Liver (tissue), 8 donors: ENCODE measurements at regions not wholly inside any gene's neighbourhood (a gene's known extent, or its start where the extent isn't known, plus 50 kb on each side); places are given as distances from the start of the nearest gene placed in this dataset.

ENCODE experiments used
- DNase-seq: peaks from one replicate; pipeline ENCODE4 v3.0.0-alpha.2; 2017; ENCODE audit warnings: low spot score
- H3K27ac ChIP-seq, 2 donors: one replicate each; pipeline ENCODE4 v1.7.0; 2013; ENCODE audit warnings: inconsistent platforms in 2 of 2, low read length in 2 of 2, control low read depth in 1 of 2, low read depth in 1 of 2, mild to moderate bottlenecking in 1 of 2
- H3K27me3 ChIP-seq, 4 donors: one replicate each; pipeline versions ENCODE4 v1.6.1 to v1.7.0; 2013; ENCODE audit warnings: low read length in 3 of 4, inconsistent platforms in 1 of 4, mild to moderate bottlenecking in 1 of 4, moderate library complexity in 1 of 4; ENCODE audit not compliant: control insufficient read depth in 4 of 4, insufficient read depth in 4 of 4
- H3K36me3 ChIP-seq, 4 donors: one replicate each; pipeline versions ENCODE4 v1.6.1 to v1.7.0; 2013; ENCODE audit warnings: low read length in 3 of 4, mild to moderate bottlenecking in 3 of 4, low read depth in 1 of 4, moderate library complexity in 1 of 4; ENCODE audit not compliant: control insufficient read depth in 4 of 4, insufficient read depth in 3 of 4
- H3K4me1 ChIP-seq, 4 donors: one replicate each; pipeline versions ENCODE4 v1.6.1 to v1.7.0; 2013; ENCODE audit warnings: low read length in 3 of 4, mild to moderate bottlenecking in 3 of 4, moderate library complexity in 1 of 4; ENCODE audit not compliant: control insufficient read depth in 4 of 4, insufficient read depth in 4 of 4
- H3K4me3 ChIP-seq, 3 donors: one replicate each; pipeline versions ENCODE4 v1.6.1 to v1.7.0; 2013; ENCODE audit warnings: low read length in 3 of 3, control low read depth in 1 of 3, low read depth in 1 of 3, mild to moderate bottlenecking in 1 of 3
- H3K9ac ChIP-seq, 2 donors: one replicate each; pipeline ENCODE4 v1.7.0; 2013; ENCODE audit warnings: low read length in 2 of 2, mild to moderate bottlenecking in 2 of 2, moderate library complexity in 2 of 2, control low read depth in 1 of 2, low read depth in 1 of 2
- H3K9me3 ChIP-seq, 4 donors: one replicate each; pipeline versions ENCODE4 v1.6.1 to v1.7.0; 2013; ENCODE audit warnings: low read length in 3 of 4; ENCODE audit not compliant: control insufficient read depth in 4 of 4
- EGR1 ChIP-seq, 2 donors: IDR thresholded peaks; 2 replicates each; pipeline ENCODE4 v1.6.1; 2016 to 2018; ENCODE audit warnings: antibody characterized with exemption in 2 of 2, low read depth in 2 of 2
- FOXA1 ChIP-seq: IDR thresholded peaks from 2 replicates; pipeline ENCODE4 v1.6.1; 2016; ENCODE audit warnings: antibody characterized with exemption
- FOXA2 ChIP-seq: IDR thresholded peaks from 2 replicates; pipeline ENCODE4 v1.6.1; 2016; ENCODE audit warnings: antibody characterized with exemption
- GABPA ChIP-seq, 2 donors: IDR thresholded peaks in 1 of 2; conservative IDR thresholded peaks in 1 of 2; 2 replicates each; pipeline ENCODE4 v1.6.1; 2016; ENCODE audit warnings: antibody characterized with exemption in 2 of 2, mild to moderate bottlenecking in 1 of 2, moderate library complexity in 1 of 2
- JUND ChIP-seq, 2 donors: IDR thresholded peaks; 2 replicates each; pipeline ENCODE4 v1.6.1; 2016; ENCODE audit warnings: antibody characterized with exemption in 2 of 2
- NR2F2 ChIP-seq: IDR thresholded peaks from 2 replicates; pipeline ENCODE4 v1.6.1; 2016; ENCODE audit warnings: antibody characterized with exemption
- RXRA ChIP-seq, 2 donors: IDR thresholded peaks; 2 replicates each; pipeline ENCODE4 v1.6.1; 2017 to 2018; ENCODE audit warnings: antibody characterized with exemption in 2 of 2, mild to moderate bottlenecking in 1 of 2
- SP1 ChIP-seq: IDR thresholded peaks from 2 replicates; pipeline ENCODE4 v1.6.1; 2018; ENCODE audit warnings: antibody characterized with exemption, mild to moderate bottlenecking
- TAF1 ChIP-seq: conservative IDR thresholded peaks from 2 replicates; pipeline ENCODE4 v1.6.1; 2016; ENCODE audit warnings: antibody characterized with exemption, mild to moderate bottlenecking
- YY1 ChIP-seq: IDR thresholded peaks from 2 replicates; pipeline ENCODE4 v1.6.1; 2016; ENCODE audit warnings: antibody characterized with exemption, mild to moderate bottlenecking
- WGBS: extraction: QIAGEN DNeasy Blood & Tissue Kit; methylation state at CpG from one replicate; pipeline ENCODE4 v1.1.7; 2013; 5-methylcytosine and 5-hydroxymethylcytosine counted together
- TF ChIP-seq, protein P1 (sequence below): fragments of 150-350 bp; IDR thresholded peaks from 2 replicates; pipeline ENCODE4 v1.5.1; 2017; ENCODE audit warnings: improper control_type of control experiment, low read depth, low read length; ENCODE audit not compliant: missing input control
- TF ChIP-seq, protein P2 (sequence below): IDR thresholded peaks from 2 replicates; pipeline ENCODE4 v1.6.1; 2016; ENCODE audit warnings: antibody characterized with exemption
- TF ChIP-seq, protein P3 (sequence below): IDR thresholded peaks from 2 replicates; pipeline ENCODE4 v1.6.1; 2016; ENCODE audit warnings: antibody characterized with exemption, mild to moderate bottlenecking
- TF ChIP-seq, protein P4 (sequence below): IDR thresholded peaks from 2 replicates; pipeline ENCODE4 v1.6.1; 2016; ENCODE audit warnings: antibody characterized with exemption
- TF ChIP-seq, protein P5 (sequence below): IDR thresholded peaks from 2 replicates; pipeline ENCODE4 v1.6.1; 2016; ENCODE audit warnings: antibody characterized with exemption
- donor health status: healthy.
- donor health status: healthy.
- donor health status: healthy.
- donor health status: healthy.
- donor health status: healthy.

DNA sequence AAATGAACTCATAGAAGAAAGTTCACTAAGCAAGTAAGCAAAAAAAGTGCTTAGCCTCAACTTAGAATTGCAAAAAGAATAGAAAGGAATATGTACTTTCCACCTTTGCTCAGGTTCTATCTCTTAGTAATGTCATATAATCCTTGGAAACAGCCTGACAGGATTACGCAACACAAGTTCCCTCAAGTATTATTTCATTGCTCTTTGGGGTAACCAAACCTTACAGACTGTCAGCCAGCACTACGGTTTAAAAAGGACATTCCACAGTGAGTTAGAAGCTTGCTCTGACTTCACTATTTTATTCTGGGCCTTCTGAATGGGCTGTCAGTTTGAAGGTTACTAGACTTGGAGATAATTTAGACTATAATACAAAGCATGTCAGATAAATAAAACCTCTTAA, 264.0 kb downstream of the ATXN7L3B start:
- 67% methylated on average over 2 of the region's 2 CpGs for WGBS
- Histone ChIP-seq H3K9me3 (no peaks in the 10 kb centered on the region), H3K9ac (no peak overlapping the region), H3K4me1 (peaks cover 0 to 7% (median 0%) of the 10 kb centered on the region in 4 donors), H3K27me3 (no peaks in the 10 kb centered on the region), H3K4me3 (no peak overlapping the region), H3K36me3 (no peaks in the 10 kb centered on the region), H3K27ac (no peak overlapping the region)
- no peak for TF ChIP-seq NR2F2
- TF ChIP-seq, protein P1, sequence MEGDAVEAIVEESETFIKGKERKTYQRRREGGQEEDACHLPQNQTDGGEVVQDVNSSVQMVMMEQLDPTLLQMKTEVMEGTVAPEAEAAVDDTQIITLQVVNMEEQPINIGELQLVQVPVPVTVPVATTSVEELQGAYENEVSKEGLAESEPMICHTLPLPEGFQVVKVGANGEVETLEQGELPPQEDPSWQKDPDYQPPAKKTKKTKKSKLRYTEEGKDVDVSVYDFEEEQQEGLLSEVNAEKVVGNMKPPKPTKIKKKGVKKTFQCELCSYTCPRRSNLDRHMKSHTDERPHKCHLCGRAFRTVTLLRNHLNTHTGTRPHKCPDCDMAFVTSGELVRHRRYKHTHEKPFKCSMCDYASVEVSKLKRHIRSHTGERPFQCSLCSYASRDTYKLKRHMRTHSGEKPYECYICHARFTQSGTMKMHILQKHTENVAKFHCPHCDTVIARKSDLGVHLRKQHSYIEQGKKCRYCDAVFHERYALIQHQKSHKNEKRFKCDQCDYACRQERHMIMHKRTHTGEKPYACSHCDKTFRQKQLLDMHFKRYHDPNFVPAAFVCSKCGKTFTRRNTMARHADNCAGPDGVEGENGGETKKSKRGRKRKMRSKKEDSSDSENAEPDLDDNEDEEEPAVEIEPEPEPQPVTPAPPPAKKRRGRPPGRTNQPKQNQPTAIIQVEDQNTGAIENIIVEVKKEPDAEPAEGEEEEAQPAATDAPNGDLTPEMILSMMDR = no peak
- TF ChIP-seq, protein P2, sequence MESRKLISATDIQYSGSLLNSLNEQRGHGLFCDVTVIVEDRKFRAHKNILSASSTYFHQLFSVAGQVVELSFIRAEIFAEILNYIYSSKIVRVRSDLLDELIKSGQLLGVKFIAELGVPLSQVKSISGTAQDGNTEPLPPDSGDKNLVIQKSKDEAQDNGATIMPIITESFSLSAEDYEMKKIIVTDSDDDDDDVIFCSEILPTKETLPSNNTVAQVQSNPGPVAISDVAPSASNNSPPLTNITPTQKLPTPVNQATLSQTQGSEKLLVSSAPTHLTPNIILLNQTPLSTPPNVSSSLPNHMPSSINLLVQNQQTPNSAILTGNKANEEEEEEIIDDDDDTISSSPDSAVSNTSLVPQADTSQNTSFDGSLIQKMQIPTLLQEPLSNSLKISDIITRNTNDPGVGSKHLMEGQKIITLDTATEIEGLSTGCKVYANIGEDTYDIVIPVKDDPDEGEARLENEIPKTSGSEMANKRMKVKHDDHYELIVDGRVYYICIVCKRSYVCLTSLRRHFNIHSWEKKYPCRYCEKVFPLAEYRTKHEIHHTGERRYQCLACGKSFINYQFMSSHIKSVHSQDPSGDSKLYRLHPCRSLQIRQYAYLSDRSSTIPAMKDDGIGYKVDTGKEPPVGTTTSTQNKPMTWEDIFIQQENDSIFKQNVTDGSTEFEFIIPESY = no peak
- TF ChIP-seq TAF1 = no peak
- TF ChIP-seq, protein P3, sequence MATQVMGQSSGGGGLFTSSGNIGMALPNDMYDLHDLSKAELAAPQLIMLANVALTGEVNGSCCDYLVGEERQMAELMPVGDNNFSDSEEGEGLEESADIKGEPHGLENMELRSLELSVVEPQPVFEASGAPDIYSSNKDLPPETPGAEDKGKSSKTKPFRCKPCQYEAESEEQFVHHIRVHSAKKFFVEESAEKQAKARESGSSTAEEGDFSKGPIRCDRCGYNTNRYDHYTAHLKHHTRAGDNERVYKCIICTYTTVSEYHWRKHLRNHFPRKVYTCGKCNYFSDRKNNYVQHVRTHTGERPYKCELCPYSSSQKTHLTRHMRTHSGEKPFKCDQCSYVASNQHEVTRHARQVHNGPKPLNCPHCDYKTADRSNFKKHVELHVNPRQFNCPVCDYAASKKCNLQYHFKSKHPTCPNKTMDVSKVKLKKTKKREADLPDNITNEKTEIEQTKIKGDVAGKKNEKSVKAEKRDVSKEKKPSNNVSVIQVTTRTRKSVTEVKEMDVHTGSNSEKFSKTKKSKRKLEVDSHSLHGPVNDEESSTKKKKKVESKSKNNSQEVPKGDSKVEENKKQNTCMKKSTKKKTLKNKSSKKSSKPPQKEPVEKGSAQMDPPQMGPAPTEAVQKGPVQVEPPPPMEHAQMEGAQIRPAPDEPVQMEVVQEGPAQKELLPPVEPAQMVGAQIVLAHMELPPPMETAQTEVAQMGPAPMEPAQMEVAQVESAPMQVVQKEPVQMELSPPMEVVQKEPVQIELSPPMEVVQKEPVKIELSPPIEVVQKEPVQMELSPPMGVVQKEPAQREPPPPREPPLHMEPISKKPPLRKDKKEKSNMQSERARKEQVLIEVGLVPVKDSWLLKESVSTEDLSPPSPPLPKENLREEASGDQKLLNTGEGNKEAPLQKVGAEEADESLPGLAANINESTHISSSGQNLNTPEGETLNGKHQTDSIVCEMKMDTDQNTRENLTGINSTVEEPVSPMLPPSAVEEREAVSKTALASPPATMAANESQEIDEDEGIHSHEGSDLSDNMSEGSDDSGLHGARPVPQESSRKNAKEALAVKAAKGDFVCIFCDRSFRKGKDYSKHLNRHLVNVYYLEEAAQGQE = no peak
- TF ChIP-seq FOXA1 = no peak
- TF ChIP-seq RXRA (IDR thresholded peaks at IDR 0.05) = no peak
- TF ChIP-seq EGR1 (IDR thresholded peaks at IDR 0.05; ENCODE audit: low read depth in 2 of 2) = no peak
- no peak for TF ChIP-seq YY1
- DNase-seq = no peak

DNA sequence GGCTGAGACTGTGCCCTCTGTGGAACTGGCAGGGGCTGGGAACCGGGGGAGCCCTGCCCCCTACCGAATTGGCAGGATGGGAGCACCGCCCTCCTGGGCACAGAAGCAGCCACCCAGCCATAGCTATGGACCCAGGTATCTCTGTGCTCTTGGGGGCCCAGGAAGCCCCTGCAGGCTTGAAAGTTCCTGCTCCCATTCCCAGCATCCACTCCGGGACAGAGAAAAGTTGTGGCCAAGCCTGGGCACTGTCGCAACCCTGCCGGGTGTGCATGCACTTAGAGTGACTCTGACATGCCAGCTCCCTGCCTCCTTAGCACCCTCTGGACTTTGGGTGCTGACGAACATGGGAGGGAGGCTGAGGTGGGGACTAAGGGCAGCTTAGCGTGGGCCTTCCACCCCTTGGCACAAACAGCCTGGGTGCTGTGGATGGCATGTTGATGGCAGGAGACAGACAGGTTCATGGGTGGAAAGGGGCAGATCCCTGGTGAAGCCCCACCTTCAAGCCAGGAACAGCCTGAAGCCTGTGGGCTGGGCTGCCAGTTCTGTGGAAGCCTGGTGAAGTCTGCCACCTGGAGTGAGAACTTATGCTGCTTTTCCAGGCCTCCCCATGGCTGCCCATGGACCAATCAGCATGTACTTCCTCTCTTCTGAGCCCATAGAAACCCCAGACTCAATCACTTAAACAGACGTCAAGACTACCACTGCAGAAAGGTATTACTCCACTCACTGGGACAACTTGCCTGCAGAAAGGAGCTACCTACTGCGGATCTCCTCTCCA, 279.0 kb downstream of the ATXN7L3B start:
- Histone ChIP-seq H3K27me3 (no peaks in the 10 kb centered on the region), H3K4me1 (no peaks in the 10 kb centered on the region), H3K36me3 (no peaks in the 10 kb centered on the region), H3K9ac (no peak overlapping the region), H3K9me3 (peaks cover 0 to 2% (median 0%) of the 10 kb centered on the region in 4 donors), H3K27ac (no peak overlapping the region), H3K4me3 (no peak overlapping the region)
- 87% methylated on average over 10 of the region's 10 CpGs for WGBS
- DNase-seq = no peak
- TF ChIP-seq, protein P2 = no peak
- TF ChIP-seq, protein P4, sequence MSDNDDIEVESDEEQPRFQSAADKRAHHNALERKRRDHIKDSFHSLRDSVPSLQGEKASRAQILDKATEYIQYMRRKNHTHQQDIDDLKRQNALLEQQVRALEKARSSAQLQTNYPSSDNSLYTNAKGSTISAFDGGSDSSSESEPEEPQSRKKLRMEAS = no peak
- TF ChIP-seq SP1 (no peak), TAF1 (no peak), JUND (IDR thresholded peaks at IDR 0.05) (no peak), GABPA (IDR thresholded peaks at IDR 0.05 in 1 of 2, conservative IDR thresholded peaks at IDR 0.05 in 1 of 2) (no peak), FOXA2 (no peak), FOXA1 (no peak), YY1 (no peak)
- TF ChIP-seq, protein P5, sequence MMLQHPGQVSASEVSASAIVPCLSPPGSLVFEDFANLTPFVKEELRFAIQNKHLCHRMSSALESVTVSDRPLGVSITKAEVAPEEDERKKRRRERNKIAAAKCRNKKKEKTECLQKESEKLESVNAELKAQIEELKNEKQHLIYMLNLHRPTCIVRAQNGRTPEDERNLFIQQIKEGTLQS = no peak
- TF ChIP-seq, protein P1 = no peak
